T-helper 1 cell (primary cell): ENCODE measurements at regions not wholly inside any gene's neighbourhood (a gene's known extent, or its start where the extent isn't known, plus 50 kb on each side); places are given as distances from the start of the nearest gene placed in this dataset.
A peak's percentile ranks its signal among the peaks of the same experiment; 100 is the strongest.

ENCODE experiments used
- DNase-seq, 5 donors: peaks; one replicate each; pipeline ENCODE4 v3.0.0-alpha.2; 2012 to 2020

- no peak for DNase-seq
Observed at GRCh38 chr11:95508219-95508890, 277.4 kb upstream of the SESN3 start.

DNA sequence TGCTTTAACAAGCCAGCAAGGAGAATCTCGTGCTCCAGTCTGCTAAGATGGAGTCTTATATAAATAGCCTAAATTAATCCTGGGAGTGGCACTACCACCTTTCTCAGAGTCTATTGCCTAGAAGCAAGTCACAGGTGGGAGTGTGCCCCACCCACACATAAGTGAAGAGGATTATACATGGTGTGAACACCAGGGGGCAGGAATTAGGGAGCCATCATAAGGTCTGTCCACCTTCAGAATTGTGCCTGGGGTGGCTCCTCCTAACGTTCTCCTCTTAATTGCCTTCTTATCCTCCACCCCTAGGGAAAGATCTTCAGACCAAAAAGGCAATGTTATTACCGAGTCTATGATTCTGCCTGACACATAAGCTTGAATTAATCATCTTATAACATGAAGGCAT, 276.8 kb upstream of the SESN3 start:
- DNase-seq = peak in 1 of 5 donors; percentile 6

GRCh38 chr11:95506777-95507176, 275.8 kb upstream of the SESN3 start:
- no peak for DNase-seq

DNA sequence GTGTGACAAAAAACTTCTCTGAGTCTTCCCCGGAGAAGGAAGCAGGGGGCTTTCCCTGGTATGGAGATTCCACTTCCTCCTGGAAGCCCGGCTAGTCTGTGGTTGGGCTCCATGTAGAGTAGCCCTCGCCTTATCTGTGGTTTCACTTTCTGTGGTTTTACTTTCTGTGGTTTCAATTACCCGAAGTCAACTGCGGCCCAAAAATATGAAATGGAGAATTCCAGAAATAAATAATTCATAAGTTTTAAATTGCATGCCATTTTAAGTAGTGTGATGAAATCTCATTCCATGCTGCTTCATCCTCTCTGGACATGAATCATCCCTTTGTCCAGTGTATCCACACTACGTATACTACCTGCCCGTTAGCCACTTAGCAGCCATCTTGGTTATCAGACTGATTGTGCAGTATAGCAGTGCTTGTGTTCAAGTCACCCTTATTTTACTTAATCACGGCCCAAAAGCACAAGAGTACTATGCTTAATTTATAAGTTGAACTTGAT, 275.0 kb upstream of the SESN3 start:
- no peak for DNase-seq

GRCh38 chr11:95503047-95503446, 272.0 kb upstream of the SESN3 start:
- DNase-seq = no peak

GRCh38 chr11:95502522-95502921, 271.5 kb upstream of the SESN3 start:
- DNase-seq = no peak

GRCh38 chr11:95501761-95502266, 270.8 kb upstream of the SESN3 start:
- DNase-seq = no peak

- no peak for DNase-seq
Observed at GRCh38 chr11:95500466-95500865, 269.5 kb upstream of the SESN3 start.

- no peak for DNase-seq
Observed at GRCh38 chr11:95499516-95500135, 268.6 kb upstream of the SESN3 start.

DNA sequence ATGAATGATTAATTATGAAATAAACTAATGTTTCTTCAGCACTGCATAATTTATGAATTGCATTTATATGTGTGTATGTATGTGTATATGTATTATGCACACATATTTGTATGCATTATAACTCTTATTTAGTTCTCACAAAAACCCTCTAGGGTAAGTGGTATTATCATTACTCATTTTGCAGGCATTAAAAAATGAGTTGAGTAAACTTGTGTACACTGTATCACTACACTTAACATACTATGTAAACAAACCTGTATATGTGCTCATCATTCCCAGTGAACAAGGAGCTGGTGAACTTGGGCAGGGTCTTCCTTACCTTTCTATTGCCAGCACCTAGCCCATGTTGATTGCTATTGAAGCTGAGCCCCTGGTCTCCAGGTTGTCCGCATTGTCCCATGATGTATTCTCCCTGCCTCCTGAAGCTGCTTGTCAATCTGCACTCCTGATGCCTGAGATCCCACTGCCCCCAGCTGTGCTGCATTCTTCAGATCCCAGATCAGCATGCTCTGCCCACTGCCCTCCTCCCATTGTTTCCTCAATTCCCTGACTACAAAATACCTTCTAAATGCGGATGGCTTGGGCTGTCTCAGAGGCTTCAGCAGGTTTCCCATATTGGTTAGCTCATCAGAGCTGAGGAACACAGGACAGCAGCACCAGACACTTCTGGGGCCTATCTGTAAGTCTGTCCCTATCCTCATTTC, 267.9 kb upstream of the SESN3 start:
- no peak for DNase-seq

GRCh38 chr11:95496901-95497300, 265.9 kb upstream of the SESN3 start:
- no peak for DNase-seq

- no peak for DNase-seq
Observed at GRCh38 chr11:95495706-95496105, 264.7 kb upstream of the SESN3 start.

DNA sequence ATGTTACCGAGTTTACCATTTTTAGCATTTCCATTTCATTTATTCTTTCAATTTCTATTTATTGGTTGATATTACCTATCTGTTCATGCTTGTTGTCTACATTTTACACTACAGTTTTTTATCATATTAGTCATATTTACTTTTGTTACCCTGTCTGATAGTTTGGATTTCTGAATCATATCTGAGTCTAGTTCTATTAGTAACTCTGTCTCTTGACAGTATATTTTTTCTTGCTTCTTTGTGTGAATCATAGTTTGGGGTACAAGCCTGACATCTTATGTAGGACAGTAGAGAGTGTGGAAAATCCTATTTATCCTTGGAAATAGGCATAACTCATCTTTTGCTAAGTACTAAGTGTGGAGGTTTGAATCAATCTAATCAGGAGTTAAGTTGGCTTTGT, 263.9 kb upstream of the SESN3 start:
- no peak for DNase-seq

GRCh38 chr11:95494167-95494566, 263.2 kb upstream of the SESN3 start:
- DNase-seq = no peak

DNA sequence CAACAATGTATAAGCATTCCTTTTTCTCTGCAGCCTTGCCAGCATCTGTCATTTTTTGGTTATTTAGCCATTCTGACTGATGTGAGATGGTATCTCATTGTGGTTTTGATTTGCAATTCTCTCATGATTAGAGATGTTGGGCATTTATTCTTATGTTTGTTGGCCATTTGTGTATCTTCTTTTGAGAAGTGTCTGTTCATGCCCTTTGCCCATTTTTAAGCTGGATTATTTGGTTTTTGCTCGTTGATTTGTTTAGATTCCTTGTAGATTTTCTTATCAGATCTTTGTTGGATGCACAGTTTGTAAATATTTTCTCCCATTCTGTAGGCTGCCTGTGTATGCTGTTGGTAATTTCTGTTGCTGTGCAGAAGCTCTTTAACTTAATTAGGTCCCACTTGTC, 259.6 kb upstream of the SESN3 start:
- DNase-seq = no peak

- no peak for DNase-seq
Observed at GRCh38 chr11:95487938-95488337, 256.9 kb upstream of the SESN3 start.

- no peak for DNase-seq
Observed at GRCh38 chr11:95487391-95487790, 256.4 kb upstream of the SESN3 start.

DNA sequence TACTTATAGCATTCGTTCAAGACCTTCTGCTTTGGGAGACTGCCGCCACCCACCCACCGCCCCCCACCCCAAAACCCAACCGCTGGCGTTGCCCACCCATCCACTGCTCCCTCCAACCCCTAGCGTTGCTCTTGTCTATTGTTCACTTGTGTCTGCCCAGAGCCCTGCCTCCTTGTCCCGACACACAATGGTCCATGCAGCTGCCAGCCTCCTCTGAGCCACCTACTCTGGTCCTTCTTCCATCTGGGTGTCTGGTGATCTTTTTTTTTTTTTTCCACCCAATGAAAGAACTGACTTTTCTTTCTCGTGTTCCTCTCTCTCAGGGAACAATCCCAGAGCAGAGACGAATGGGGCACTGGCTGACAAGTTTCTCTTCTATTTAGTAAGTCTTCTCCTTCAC, 256.0 kb upstream of the SESN3 start:
- no peak for DNase-seq

DNA sequence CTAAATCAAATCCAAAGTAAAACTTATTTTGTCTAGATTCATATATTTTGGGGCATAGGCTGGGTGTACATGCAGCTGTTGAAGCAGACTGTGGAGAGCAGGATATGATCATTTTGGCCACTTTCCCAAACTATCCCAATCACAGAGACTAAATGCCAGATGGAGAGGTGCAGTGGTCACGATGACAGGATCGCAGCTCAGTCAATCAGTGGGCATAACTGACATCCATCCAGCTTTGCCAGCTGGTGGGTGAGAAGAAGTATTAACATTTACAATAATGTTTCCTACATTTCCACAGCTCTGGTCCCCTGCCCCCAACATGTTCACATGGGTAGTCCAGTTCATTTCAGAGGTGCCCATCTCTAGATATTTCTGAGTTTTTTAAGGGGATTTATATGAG, 255.5 kb upstream of the SESN3 start:
- no peak for DNase-seq

- no peak for DNase-seq
Observed at GRCh38 chr11:95485115-95485900, 254.3 kb upstream of the SESN3 start.

- DNase-seq = no peak
Observed at GRCh38 chr11:95483339-95483738, 252.3 kb upstream of the SESN3 start.

DNA sequence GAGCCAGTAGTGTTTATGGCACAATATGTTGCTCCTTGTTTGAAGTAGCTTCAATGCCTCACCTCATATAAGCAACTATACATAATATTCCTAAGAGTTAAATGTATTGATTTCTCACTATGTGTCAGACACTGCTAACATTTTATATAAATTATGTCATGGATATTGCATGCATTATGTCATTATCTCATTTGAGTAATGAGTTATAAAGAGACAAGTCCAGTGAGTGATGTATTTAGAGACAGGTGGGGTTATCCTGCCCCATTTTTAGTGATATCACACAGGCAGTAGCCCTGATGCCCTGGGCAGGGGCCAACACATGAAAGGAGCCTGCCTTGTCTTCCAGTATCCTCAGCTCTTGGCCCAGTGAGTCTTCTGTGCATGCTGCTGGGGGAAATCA, 247.0 kb upstream of the SESN3 start:
- DNase-seq = no peak

DNA sequence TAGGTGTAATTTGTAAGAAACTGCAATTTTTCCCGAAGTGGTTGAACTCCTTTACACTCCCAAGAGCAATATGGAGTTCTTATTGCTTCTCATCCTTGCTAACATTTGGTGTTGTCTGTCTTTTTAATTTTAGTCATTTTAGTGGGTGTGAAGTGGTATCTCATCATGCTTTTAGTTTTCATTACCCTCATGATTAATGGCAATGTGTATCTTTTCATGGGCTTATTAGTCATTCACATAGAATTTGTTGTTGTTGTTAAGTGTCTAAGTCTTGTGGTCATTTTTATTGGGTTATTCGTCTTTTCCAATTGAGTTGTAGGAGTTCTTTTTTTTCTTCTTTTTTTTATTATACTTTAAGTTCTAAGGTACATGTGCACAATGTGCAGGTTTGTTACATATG, 238.3 kb upstream of the SESN3 start:
- no peak for DNase-seq
